GM18502 (cell line): ENCODE measurements at regions not wholly inside any gene's neighbourhood (a gene's known extent, or its start where the extent isn't known, plus 50 kb on each side); places are given as distances from the start of the nearest gene placed in this dataset.

Experiments
- ATAC-seq: cut with Tn5 transposase; IDR thresholded peaks from one replicate; pipeline ENCODE4 v1.9.1; 2021; ENCODE audit warnings: mild to moderate bottlenecking; ENCODE audit not compliant: unreplicated experiment, poor library complexity

DNA sequence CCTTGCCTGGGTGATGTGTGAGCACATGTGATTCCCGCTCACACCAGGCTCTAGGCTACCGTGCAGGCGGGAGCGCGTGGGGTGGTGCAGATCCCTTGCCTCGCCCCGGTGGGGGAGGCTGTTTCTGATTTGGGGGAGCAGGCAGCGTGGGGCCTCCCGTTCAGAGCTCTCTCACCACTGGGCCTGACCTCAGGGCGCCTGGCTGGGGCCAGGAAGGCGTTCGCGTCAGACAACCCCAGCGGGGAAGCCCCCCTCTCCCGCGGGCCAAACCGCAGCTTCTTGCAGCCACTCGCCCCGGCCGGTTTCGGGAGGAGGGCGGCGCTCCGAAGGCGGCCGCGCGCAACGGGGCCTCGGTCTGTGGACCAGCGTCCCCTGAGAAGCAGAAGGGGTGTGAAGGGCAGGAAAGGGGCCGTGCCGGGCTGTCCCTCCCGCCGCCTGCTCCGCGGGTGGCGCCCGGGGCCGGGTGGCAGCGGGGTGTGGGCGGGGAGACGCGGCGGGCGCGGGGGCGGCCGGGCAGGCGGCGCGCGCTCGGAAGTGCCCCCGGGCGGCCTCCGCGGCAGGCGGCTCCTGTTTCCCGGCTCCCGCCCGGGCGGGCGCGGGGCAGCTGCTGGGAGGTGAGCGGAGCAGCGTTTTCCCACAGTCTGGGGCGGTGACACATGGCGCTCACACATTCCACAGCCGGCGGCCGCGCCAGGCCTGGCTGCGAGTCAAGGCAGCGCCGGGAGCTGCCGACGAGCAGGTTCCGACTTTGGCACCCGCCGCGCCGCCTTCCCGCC lies 65.1 kb upstream of the HES1 start:
- peak; percentile 94 for ATAC-seq

DNA sequence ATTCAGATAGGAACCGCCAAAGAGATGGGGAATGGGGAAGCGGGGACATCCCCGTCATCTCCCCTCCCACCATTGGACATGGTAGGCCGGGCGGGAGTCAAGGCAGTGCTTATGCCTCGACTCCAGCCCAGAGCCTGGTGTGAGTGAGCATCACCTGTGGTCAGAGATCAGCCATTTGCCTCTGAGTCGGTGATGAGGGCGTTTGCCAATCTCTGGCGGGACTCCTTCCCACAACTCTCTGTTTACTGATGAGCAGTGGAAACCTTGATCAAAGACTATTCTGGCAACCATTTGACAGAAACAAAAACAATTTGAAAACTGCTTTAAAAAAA lies 63.9 kb upstream of the HES1 start:
- no peak for ATAC-seq

DNA sequence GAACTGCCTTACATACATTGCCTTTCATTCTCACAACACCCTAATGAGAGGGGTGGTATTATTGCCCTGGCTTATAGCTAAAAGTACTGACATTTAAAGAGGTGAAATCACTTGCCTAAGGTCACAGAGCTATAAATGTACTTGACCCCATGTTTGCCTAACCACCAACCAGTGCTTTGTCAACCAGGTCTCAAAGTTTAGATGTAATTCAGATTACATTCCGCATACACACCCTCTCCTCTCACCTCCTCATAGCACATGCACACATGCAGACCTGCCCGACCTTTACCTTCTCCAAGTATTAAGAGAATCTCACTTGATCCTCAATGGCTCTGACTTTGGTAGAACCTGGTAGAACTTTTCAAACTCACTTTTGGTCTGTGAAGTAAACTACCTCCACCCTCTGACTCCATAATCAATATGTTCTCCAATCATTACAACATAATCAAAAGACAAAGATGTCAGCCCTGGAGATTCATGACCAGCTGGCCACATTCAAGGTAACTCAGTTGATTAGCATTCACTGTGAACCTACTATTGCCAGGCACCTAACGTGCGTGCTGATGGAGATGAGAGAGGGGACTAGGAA lies 63.2 kb upstream of the HES1 start:
- no peak for ATAC-seq

DNA sequence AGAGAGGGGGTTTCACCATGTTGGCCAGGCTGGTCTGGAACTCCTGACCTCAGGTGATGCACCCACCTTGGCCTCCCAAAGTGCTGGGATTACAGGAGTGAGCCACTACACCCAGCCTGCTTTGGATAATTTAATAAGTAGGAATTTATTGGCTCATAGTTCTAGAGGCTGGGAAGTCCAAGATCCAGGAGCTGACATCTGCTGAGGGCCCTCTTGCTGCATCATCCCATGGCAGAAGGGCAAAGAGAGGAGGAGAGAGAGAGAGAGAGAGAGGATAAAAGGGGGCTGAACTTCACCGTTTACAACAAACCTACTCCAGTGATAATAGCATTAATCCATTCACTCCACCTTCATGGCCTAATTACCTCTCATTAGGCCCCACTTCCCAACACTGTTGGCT lies 62.0 kb upstream of the HES1 start:
- ATAC-seq: no peak

DNA sequence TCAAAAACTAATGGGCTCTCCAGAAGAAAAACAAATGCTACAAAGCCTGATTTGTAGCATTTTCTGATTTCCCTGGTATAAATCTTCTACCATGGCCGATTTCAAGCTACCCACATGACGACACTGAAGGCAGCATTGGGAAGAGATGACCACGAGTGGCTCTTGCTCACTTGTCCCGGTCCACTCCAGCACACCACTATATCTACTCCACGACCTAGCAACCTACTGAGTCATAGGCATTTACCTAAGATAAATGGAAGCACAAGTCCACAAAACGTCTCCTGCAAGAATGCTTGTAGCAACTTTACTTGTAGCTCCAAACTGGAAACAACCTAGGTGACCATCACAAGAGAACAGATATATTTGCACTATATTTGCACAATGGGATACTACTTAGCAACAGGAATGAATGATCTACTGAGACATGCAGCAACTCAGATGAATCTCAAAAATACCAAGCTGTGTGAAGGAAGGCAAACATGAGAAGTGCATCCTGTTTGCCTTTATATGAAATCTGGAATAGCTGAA lies 60.8 kb upstream of the HES1 start:
- no peak for ATAC-seq

DNA sequence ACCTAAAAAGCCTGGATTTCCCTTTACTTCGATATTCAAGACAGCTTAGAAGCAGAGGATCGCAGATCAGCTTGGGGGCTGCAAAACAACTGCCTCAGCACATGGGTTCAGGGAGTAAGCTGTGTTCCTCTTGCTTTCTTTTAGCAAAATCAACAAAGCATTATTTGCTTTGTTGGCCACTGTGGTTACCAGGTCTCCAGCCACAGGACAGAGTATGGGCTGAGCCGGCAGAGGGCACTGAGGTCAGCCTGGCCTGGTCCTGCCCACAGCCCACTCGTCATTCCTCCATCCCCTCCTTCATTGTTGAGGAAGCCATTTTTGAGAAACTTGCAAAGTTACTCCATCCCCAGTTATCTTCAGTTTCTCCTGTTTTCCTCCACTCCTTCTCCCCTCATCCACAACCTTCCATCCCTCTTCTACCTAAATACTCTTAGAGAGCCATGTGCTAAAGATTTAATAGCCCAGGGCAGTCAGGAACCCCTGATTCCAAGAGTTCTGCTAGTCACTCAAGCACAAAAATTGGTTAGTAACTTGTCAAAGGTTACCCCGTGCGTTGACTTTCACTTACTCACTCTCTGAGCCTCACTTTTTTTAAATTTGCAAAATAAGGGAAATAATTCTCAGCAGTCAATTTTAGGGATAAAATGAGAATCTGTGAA lies 60.0 kb upstream of the HES1 start:
- no peak for ATAC-seq

DNA sequence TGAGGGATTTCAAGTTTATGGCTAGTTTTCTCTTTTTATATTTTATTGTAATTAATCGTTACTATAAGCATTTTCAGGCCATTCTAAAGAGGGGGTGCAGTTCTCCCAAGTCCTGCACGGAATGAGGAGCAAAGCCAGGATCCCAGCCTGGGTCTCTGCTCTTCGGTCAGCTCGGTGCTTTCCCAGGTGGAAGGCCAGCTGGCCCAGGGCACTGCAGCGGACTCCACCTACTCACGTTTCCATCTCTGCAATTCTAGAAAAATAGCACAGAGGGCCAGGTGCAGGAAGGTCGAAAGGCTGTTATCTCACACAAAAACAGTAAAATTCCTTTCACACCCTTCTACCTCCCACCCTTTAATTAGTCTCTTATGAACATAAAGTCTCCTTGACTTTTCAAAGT lies 59.5 kb upstream of the HES1 start:
- no peak for ATAC-seq

DNA sequence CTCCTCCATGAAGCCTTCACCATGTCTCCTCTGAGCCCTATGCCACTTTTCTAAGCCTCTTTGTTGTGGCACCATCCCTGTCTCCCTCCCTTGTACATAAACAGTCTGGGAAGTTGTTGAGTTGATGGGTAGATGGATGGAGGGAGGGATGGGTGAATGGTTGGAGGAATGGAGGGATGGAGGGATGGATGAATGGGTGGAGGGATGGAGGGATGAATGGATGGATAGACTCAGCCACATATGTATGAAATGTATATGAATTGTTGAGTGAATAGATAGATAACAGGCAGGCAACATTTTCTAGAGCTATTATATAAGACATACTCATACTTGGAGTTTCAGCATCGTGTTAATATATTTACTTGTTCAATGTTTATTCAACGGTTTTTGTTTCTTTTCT lies 58.3 kb upstream of the HES1 start:
- ATAC-seq: no peak

DNA sequence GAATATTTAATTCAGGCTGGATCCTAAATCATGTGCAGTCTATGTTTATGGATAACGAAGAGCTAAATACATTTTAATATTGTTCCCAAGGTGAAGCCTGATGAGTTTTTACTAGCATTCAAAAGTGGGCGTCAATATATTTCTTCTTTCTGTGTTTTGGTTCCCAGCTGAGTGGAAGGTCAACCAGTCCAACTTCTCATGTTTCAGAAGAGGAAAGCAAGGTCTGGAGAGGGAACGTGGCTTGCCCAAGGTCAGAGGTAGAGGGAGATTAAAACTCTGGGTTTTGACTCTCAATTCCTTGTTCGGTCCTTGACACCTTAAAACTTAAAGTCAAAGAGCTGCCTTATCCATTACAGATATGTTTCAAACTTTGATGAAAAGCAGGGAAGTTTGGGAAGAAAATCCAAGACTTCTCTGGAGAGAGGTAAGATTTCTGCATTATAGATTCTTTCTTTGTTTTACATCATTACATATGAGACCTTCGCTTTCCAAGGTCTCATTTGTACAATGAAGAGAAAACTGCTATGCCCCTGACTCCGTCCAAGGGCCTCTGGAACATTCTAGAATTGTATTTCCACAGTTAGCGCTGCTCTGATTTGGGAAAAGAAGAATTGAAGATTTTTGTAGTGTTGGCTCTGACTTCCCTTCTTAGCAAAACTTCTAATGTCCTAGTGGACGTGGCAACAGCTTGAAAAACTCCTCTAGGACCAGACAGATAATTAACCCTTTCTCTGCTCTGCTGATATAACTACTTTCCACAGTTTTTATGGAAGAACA lies 57.7 kb upstream of the HES1 start:
- no peak for ATAC-seq

DNA sequence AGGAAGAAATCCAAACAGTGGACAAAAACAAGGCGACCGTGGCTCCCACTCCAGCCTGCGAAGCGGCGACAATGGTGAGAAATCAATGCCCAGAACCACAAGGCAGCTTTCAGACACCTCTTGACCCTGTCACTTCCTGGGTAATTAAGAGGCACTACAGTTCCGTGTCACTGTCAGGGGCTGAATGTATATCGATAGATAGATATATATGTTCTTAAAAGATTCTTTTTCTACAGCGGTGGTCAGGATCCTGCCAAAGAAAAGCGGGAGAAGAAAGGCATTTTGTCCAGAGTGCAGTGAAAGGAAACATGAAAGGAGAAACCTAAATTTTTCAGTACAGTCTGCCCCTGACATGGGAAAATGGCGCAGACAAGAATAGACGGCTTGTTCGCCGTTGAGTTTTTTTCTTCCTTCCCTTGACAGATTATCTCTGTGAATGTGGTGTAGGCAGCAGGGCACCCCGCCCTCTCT lies 56.2 kb upstream of the HES1 start:
- no peak for ATAC-seq

DNA sequence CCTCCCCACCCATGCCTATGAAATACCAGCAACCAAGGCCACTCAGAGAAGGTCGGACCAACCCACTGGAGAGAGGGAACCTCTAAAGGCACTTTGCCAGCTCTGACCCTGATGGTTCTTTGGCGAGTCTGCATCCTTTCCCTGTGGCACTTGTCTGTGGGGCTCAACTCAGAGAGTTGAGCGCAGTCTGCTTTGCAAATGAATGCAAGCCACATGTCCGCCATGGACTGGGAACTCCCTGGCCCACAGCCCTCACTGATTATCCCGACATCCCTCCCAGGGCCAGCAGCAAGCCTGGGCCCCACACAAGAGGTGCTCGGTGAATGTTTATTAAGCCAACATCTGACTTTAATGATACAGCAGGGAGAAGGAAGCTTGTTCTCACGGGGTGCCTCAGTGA lies 55.5 kb upstream of the HES1 start:
- ATAC-seq: no peak

DNA sequence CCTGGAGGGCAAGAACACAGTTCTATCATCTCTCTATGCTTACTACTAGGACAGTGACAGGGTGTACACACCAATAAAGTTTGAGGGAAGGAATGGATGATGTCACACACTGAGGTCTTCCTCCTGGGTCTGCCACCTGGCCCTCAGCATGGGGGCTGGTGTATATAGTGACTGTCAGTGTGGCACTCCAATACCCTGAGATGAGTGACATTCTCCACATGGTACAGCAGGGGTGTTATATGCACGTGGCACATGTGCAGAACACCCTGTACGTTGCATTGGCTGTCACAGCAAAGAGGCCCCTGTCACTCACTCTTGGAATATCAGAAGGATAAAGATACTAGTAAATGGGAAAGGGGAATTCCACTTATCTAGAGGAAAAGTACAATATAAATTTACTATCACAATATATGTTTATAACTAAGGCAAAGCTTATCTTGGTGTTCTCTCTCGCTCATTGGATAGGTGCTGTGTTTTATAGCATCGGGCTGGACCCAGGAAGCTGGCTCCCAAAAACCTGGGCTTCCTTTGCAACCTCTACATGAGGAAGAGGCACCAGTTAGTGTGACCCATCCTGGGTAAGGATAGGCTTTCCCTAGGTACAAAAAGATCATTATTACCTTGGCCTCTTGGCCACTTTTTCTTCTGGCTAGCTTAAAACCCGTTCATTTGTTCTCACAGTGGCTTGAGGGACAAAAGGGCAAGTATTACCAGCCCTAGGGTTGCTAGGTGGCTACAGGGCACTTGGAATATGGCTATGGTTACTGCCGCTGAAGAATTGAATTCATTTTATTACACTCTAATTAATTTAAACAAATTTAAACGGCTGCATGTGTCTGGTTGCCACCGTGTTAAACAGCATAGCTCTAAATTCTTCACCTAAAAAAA lies 54.8 kb upstream of the HES1 start:
- no peak for ATAC-seq

DNA sequence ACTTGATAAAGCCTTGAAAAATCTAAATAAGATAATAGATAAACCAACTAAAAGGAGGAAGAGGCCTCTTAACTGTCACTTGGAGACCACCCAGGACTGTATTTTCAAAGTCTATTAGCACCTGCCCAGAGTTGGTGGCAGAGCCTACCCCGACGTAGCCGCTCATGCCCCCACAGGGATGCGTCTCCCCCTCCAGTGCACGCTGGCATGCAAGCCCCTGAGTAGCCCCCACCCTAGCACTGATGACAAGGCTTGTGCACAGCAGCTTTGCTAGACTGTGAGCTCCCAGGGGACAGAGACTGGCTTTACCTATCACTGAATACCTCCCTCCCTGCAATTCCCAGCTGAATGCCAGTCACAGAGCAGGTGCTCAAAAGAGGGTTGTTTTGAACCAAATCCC lies 54.1 kb upstream of the HES1 start:
- no peak for ATAC-seq

DNA sequence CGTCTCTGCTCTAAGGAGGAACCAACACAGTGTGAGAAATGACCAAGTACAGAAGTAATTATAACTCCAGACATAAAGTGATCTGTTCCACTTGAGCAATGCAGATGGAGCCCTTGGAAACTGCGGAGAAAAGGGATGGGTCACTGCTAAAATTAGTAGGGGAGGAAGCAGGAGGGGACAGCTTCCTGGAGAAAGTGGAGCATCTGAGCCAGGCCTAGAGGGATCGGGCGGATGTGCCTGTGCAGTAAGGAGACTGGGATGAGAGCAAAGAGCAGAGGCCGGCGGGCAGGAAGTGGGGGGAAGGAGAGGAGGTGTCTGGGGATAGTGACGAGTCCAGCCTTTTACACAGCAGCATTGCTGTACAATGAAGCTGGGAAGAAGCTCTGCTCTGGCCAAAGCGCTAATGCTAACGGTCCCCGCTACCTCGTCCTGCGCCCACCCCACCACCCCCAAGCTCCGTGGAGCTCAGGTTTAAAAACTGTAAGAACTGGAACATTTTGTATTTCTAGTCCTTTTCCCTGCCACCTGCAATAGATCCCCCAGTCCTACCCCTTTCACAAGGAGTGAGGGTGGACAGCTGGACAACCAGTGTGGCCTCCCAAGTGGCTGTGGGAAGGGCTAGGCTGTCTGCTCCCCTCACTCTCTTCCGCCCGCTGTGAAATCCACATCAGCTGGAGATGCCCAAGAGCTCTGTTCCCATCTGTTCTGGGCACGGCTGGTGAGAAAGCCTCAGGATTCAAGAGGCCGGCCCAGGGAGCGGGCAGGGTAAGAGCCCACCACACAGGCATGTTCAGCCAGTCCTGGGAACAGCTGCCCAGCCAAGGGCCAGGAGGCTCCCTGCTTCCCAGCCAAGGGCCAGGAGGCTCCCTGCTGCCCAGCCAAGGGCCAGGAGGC lies 53.0 kb upstream of the HES1 start:
- ATAC-seq: no peak

DNA sequence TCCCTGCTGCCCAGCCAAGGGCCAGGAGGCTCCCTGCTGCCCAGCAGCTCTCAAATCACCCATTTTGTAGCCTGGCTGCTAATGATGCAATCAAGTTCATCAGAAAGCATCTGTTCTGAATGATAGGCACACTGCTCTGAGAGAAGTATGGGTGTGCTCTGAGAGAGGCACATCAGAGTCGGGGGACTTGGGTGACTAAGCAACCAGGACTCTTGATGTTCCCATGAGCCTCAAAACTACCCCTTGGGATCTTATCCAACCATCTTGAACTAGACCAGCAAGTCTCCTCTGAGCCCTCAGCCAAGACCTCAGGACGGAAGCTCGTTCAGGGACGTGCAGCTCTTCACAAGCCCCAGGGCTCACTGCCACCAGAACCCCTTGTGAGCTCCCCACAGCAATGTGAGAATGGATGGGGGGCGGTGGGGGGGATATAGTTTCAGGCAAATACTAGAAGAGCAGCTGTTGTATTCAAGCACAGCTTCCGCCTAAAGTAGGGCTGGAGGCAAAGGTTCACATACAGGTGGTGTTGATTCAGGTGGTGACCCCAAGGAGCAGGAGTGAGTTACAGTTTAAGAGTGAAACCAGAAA lies 52.2 kb upstream of the HES1 start:
- peak; percentile 43 for ATAC-seq

DNA sequence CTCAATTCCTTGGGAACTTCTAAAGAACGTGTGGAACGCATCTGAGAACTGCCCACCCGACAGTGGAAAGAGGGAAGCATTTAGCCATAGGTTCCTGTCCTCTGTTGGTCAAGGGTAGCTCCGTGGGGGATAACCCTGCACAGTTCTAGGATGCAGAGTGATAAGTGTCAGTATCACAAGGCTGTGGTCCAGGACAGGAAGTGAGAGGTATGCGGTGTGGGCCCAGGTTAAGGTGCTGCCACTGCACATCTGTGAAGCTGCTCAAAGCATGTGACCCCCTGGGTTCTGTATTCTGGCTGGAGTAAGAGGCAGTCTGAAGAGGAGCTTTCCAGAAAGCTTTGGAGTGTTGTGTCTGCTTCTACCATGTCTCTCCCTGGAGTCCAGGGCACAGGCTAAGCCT lies 51.7 kb upstream of the HES1 start:
- peak; percentile 99 for ATAC-seq
